EL (cell line): ENCODE measurements at regions not wholly inside any gene's neighbourhood (a gene's known extent, or its start where the extent isn't known, plus 50 kb on each side); places are given as distances from the start of the nearest gene placed in this dataset.

Source experiments
- DNase-seq: peaks from one replicate; pipeline ENCODE4 v3.0.0-alpha.2; 2016

- peak; percentile 83 for DNase-seq
Observed at GRCh38 chr11:86193297-86194095, 51.1 kb upstream of the EED start.

- DNase-seq = no peak
Observed at GRCh38 chr11:86192519-86193257, 51.9 kb upstream of the EED start.

GRCh38 chr11:86191874-86192273 lies 52.7 kb upstream of the EED start:
- no peak for DNase-seq

- DNase-seq = no peak
Observed at GRCh38 chr11:86187027-86187426, 57.5 kb upstream of the EED start.

- DNase-seq = no peak
Observed at GRCh38 chr11:86186386-86186785, 58.2 kb upstream of the EED start.

GRCh38 chr11:86185381-86185750 lies 59.2 kb upstream of the EED start:
- DNase-seq = no peak

- DNase-seq = no peak
Observed at GRCh38 chr11:86184728-86185380, 59.7 kb upstream of the EED start.

- DNase-seq = peak; percentile 50
Observed at GRCh38 chr11:86183694-86184093, 60.9 kb upstream of the EED start.

- peak; percentile 55 for DNase-seq
Observed at GRCh38 chr11:86182976-86183584, 61.5 kb upstream of the EED start.

GRCh38 chr11:86181379-86181778 lies 63.2 kb upstream of the EED start:
- no peak for DNase-seq

GRCh38 chr11:86180851-86181250 lies 63.7 kb upstream of the EED start:
- no peak for DNase-seq

GRCh38 chr11:86180423-86180822 lies 64.1 kb upstream of the EED start:
- no peak for DNase-seq

GRCh38 chr11:86179646-86180064 lies 64.9 kb upstream of the EED start:
- no peak for DNase-seq

GRCh38 chr11:86177302-86177701 lies 67.3 kb upstream of the EED start:
- DNase-seq = no peak

GRCh38 chr11:86176165-86176884 lies 68.2 kb upstream of the EED start:
- DNase-seq = peak; percentile 47

- DNase-seq = no peak
Observed at GRCh38 chr11:86175626-86176025, 68.9 kb upstream of the EED start.

- no peak for DNase-seq
Observed at GRCh38 chr11:86175191-86175590, 69.4 kb upstream of the EED start.

GRCh38 chr11:86174101-86175046 lies 70.2 kb upstream of the EED start:
- peak; percentile 99 for DNase-seq

GRCh38 chr11:86172894-86173293 lies 71.7 kb upstream of the EED start:
- peak; percentile 77 for DNase-seq

- DNase-seq = no peak
Observed at GRCh38 chr11:86171627-86172026, 72.9 kb upstream of the EED start.

GRCh38 chr11:86167499-86168164 lies 76.9 kb upstream of the EED start:
- no peak for DNase-seq
